Activated CD4-positive, alpha-beta memory T cell treated with anti-CD3 and anti-CD28 coated beads, Interleukin-2, amount 10 ng/mL, durations not matched to agents 7 days and 5 days (primary cell): ENCODE measurements at regions not wholly inside any gene's neighbourhood (a gene's known extent, or its start where the extent isn't known, plus 50 kb on each side); places are given as distances from the start of the nearest gene placed in this dataset.

Source experiments
- CTCF ChIA-PET: fragments of 350-600 bp; sonication (Branson Sonifier 250); formaldehyde crosslinking; loops from one replicate; lab custom pipeline; 2021; ENCODE audit warnings: antibody characterized with exemption, inconsistent platforms; lab: Charles Lee
- POLR2A ChIA-PET: fragments of 350-600 bp; sonication (Branson Sonifier 250); formaldehyde crosslinking; loops from one replicate; lab custom pipeline; 2021; ENCODE audit warnings: antibody characterized with exemption; lab: Charles Lee
- DNase-seq: peaks from one replicate; pipeline ENCODE4 v3.0.0-alpha.2; 2020
- H3K27ac Mint-ChIP-seq: one replicate; pipeline ENCODE4 v1.8.0; 2021; ENCODE audit warnings: mild to moderate bottlenecking, mixed read lengths
- H3K27me3 Mint-ChIP-seq: one replicate; pipeline ENCODE4 v1.8.0; 2021; ENCODE audit warnings: mixed read lengths
- H3K36me3 Mint-ChIP-seq: one replicate; pipeline ENCODE4 v1.8.0; 2021; ENCODE audit warnings: low read depth, mixed read lengths
- H3K4me1 Mint-ChIP-seq: one replicate; pipeline ENCODE4 v1.8.0; 2021; ENCODE audit warnings: mixed read lengths
- H3K4me3 Mint-ChIP-seq: one replicate; pipeline ENCODE4 v1.8.0; 2021; ENCODE audit warnings: mild to moderate bottlenecking, mixed read lengths
- H3K9me3 Mint-ChIP-seq: one replicate; pipeline ENCODE4 v1.8.0; 2021; ENCODE audit warnings: mixed read lengths

DNA sequence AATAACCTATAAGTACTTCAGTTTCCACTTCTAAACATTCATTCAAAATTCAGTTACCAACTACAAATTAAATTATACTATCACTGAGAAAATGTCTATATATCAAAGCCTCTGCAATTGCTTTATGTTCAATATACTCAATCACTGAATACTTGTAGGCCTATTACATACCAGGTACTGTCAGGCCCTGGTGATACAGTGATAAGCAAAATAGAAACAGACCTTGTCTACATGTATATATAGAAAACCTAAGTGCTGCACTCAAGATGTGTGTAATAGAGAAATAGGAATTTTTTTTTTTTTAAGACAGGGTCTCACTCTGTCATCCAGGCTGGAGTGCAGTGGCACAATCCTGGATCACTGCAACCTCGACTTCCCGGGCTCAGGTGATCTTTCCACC lies 53.7 kb upstream of the PHF14 start:
- no peak for DNase-seq
- Mint-ChIP-seq H3K36me3 (no peaks in the 10 kb centered on the region), H3K9me3 (no peaks in the 10 kb centered on the region), H3K4me3 (no peak overlapping the region), H3K27me3 (peaks cover 10% of the 10 kb centered on the region), H3K27ac (no peak overlapping the region), H3K4me1 (no peaks in the 10 kb centered on the region)
- POLR2A ChIA-PET = no interaction called here
- CTCF ChIA-PET = interaction anchor here (1.3 kb wide), 1 partner anchor 9 kb away, joined by 3 read pairs; no protein-coding TSS in a partner anchor
